ENCODE measurements at regions not wholly inside any gene's neighbourhood (a gene's known extent, or its start where the extent isn't known, plus 50 kb on each side); places are given as distances from the start of the nearest gene placed in this dataset.

GRCh38 chr9:1337169-1337568, 287.0 kb downstream of the DMRT2 start:
- DNase-seq, result no peak

DNA sequence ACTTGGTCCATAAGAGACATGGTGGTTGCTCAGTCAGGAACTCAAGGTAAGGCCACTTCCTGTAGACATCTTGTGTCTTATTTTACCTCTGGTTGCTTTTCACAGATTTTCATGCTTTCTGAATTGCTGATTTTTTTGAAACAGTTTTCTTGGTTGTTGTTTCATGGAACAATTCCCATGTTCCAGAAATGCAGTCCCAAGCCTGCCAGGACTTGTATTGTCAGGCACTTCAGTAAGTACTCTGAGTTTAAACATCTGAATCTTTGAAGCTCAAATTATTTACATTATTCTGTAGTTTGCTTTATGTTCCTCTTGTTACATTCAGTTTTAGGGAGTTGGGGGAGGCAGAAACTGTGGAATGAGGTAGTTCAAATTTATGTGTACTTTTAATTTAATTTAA, 290.2 kb downstream of the DMRT2 start:
- no peak for DNase-seq

GRCh38 chr9:1353291-1353690, 303.1 kb downstream of the DMRT2 start:
- no peak for DNase-seq

DNA sequence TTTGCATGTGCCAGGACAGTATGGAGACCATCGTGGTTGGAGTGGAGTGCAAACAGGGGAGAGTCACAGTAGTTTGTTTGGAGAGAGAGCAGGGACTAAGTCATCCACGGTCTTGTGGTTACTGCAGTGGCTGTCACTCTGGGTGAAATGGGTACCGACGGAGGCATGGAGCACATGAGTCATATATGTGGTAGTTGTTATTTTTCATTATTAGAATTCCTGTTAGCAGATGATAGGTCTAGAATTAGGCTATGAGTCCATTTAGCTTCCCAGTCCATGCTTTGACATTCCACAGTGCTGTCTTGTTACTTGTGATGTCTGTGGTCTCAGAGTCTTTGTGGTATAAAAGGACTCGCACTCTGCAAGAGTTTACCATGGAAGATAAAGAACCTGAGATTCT, 303.9 kb downstream of the DMRT2 start:
- DNase-seq, result no peak

DNA sequence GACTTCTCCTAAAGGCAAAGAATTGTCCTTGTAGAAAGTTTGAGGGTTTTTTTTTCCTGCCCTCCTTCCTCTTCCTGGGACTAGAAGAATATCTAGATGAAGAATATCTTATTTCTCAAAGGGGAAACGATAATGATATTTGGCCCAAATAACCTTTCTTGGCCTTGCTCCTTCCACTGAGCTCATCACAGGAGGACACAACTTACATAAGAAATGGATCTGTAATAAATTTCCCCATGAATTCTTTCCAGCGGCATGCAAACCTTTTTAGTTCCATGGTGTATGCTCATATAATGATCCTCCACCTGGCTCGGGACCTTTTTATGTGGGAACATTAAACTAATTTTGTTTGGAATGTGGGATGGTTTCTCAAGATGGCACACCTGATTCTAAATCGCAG, 304.4 kb downstream of the DMRT2 start:
- DNase-seq, result no peak

GRCh38 chr9:1355656-1356055, 305.5 kb downstream of the DMRT2 start:
- DNase-seq, result no peak

DNA sequence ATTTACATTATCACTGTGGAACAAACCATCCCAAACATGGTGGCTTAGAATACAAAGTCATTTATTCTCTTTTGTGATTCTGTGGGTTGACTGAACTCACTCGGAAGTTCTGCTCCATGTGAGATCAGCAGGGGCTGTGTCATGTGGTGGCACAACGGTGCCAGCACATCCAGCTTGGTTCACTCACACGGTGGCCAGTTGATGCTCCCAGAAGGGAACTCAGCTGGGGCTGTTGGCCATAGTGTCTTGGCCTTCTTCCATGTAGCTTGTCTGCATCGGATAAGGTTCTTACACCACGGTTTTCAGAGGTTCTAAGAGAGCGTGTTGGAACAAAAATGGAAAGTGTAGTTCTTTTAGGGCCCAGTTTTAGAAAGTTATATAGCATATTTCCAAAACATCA, 312.7 kb downstream of the DMRT2 start:
- no peak for DNase-seq

DNA sequence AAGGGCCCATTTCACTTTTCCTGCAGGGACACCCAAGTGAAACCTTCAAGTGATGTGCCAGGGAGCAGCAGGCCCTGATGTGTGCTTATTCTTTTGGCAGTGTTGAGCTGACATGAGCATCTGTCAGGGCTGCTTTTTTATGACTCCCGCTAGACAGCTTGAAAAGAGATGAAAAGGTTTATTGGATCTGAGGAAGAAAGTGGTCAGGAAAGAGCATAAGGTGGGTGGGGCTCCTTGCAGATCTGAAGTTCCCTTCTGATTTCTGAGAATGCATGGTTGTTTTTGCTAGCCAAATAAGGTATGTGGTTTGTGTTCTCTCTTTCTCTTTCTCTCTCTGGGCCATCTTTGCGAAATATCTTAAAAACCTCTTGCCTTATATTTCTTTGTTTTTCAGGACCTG, 316.1 kb downstream of the DMRT2 start:
- DNase-seq, result no peak

- DNase-seq, result no peak
Measured at GRCh38 chr9:1369297-1369696, 319.1 kb downstream of the DMRT2 start.

DNA sequence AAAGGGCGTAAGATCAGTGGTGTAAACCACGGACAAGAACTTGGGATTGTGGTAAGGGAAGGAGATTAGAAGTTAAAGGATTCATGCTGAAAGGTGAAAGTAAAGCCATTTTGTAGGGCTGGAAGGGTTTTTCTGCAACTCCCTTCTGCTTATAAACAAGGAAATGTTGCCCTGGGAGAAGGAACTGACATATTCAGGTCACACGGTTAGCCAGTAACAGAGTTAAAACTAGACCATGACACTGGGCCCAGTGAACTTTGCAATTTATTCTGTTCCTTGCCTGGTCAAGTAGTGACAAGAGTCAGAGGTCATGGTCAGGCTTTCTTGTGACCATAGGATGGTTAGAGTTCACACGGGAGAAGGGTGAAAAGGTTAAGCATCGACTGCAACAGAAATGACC, 323.3 kb downstream of the DMRT2 start:
- no peak for DNase-seq

- no peak for DNase-seq
Measured at GRCh38 chr9:1383899-1384455, 333.8 kb downstream of the DMRT2 start.

DNA sequence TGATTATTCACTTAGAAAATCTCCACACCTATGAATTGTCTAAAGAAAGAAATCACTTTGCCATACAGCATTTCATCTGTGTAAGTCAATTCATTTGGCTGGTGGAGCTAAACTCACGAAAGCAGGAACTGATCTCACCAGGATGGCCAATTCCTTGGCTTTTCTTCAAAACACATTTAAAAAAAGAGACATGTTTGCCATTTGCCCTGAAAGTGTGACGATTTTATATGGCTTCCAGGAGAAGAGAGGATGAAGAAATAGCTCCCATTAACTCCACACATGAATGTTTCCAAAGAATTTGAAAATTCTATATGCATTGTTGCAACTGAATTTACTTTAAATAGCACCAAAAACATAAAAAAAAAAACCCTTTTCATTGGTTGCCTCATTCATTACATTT, 334.7 kb downstream of the DMRT2 start:
- DNase-seq, result no peak

DNA sequence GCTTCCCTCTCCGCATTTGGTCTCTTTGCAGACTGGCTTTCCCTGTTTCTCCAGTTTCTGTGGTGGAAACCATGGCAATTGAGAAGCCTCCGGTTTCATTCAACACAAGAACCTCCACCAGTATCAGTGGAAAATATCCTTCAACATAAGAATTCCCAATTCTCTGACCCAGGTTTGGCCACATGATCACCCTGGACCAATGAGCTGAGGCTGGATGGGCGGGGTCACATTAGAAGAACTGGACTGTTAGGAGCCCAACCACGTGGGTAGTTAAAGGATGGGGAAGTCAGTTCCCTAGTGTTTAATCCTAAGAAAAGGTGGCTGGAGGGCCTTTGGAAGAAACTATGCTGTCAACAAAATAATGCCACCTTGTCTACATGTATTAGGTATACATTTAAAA, 336.3 kb downstream of the DMRT2 start:
- DNase-seq, result no peak

DNA sequence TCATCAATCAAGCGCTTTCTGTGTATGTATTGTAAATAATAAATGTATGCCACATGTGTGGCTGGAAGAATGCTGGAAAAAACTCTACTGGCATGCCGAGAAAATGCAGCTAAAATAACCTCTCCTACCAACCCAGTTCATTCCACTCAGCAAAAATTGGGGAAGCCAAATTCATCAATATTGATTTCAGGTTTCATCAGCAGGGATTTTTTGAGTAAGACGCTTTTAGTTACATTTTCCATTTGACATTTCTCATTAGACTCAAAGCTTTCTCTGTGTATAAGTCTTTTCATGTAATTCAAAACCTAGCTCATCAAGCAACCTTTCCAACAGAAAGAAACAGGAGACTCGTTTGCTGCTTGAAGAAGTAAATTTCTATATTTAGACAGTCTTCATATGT, 338.1 kb downstream of the DMRT2 start:
- DNase-seq, result no peak

- no peak for DNase-seq
Measured at GRCh38 chr9:1400983-1401382, 350.8 kb downstream of the DMRT2 start.

DNA sequence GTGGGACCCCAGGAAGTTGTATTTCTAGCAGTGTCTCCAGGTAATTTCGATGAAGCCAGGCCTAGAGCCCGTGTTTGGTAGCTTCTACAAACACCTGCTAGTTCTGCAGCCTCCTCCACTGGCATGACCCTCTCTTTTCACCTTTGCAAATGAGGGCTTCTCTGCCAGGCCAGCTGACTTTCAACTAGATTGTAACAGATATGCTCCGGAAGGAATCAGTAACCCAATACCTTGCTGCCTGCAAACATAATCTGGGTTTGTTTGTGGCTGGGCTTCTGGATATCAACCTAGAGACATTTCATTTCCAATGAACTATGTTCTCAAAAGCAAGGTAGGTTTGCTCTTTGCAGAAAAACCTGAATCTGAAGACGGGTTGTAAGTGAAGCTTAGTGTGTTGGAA, 354.8 kb downstream of the DMRT2 start:
- no peak for DNase-seq

GRCh38 chr9:1411826-1412225, 361.7 kb downstream of the DMRT2 start:
- no peak for DNase-seq

GRCh38 chr9:1414711-1415131, 364.6 kb downstream of the DMRT2 start:
- DNase-seq, result no peak

DNA sequence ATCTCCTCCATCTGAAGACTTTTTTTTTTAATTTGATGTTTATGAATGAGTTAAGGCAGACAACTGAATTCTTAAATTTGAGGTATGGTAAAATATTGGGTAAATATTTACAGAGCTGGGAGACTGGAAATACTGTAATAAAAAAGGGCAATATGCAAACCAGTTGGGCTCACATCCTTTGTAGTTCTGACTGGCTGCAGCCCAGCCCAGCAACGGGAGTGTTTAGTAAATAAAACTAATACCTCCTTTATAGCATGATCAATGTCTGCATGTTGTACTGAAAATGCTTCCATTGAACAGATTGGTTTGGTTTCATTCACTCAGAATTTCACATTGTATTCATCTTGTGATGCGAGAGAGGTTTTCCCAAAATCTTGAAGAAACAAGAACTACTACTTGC, 365.0 kb downstream of the DMRT2 start:
- no peak for DNase-seq

DNA sequence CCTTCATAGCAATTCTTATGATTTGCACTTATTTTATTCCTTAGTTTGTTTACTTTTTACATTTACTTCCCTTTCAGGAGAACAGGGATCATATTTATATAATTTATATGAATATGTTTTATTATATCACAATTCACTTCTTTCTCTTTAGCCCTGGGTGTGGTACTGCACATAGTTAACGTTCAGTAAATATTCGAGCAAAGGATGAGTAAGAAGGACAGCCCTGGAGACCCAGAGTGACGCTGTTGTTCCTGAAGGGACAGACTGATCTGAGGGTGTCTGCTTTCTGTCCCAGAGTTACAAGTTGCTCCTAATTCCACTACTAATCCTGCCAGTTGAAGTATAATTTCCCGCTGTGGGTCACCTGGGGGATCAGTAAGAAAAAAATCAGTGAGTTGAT, 366.1 kb downstream of the DMRT2 start:
- DNase-seq, result no peak

DNA sequence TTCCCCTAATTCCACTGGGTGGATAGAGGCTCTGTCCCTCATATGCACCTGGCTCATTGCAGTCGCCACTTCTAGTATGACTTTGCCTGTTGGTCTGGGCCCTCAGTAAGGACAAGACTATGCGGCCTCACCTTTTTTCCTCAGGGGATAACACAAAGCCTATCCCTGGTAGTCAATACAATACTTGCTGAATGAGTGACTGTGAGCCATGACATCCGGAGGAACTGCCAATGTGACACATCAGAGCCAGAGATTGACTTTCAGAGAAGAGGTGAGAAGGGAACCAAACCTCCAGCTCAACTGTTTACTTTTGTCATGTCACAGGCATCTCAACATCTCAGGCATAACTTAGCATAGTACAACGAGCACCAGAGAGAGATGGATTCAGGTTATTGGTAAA, 371.3 kb downstream of the DMRT2 start:
- DNase-seq, result no peak

- no peak for DNase-seq
Measured at GRCh38 chr9:1427875-1428274, 377.7 kb downstream of the DMRT2 start.

GRCh38 chr9:1429297-1429696, 379.1 kb downstream of the DMRT2 start:
- DNase-seq, result no peak

GRCh38 chr9:1431461-1431860, 381.3 kb downstream of the DMRT2 start:
- no peak for DNase-seq

- no peak for DNase-seq
Measured at GRCh38 chr9:1434052-1434767, 384.1 kb downstream of the DMRT2 start.
